D721Med (cell line): ENCODE measurements at regions not wholly inside any gene's neighbourhood (a gene's known extent, or its start where the extent isn't known, plus 50 kb on each side); places are given as distances from the start of the nearest gene placed in this dataset.

Experiments used
- DNase-seq: peaks from one replicate; pipeline ENCODE4 v3.0.0; 2011; ENCODE audit warnings: low spot score; ENCODE audit not compliant: insufficient read length
- FAIRE-seq: peaks from 2 replicates; lab custom pipeline; 2011; peaks lifted over from hg19 to GRCh38; lab: Jason Lieb, UNC
- CTCF ChIP-seq: IDR thresholded peaks from 2 replicates; pipeline ENCODE4 v1.5.1; 2012; ENCODE audit warnings: mild to moderate bottlenecking, control low read depth; ENCODE audit not compliant: insufficient read depth; ENCODE audit errors: missing control alignments

GRCh38 chr1:87180682-87181081 is 148.0 kb upstream of the LMO4 start:
- DNase-seq = no peak
- FAIRE-seq = no peak
- TF ChIP-seq CTCF = no peak

- TF ChIP-seq CTCF = no peak
- no peak for FAIRE-seq
- no peak for DNase-seq
These were observed 146.1 kb upstream of the LMO4 start for GRCh38 chr1:87182611-87183010.

- no peak for TF ChIP-seq CTCF
- DNase-seq = no peak
- no peak for FAIRE-seq
These were observed 143.6 kb upstream of the LMO4 start for GRCh38 chr1:87185077-87185476.

GRCh38 chr1:87186346-87186745 is 142.3 kb upstream of the LMO4 start:
- no peak for TF ChIP-seq CTCF
- DNase-seq = no peak
- FAIRE-seq = no peak

- DNase-seq (no peak), FAIRE-seq (no peak)
- TF ChIP-seq CTCF = no peak
These were observed 140.0 kb upstream of the LMO4 start for GRCh38 chr1:87188640-87189039.

GRCh38 chr1:87190402-87190801 is 138.3 kb upstream of the LMO4 start:
- FAIRE-seq = no peak
- no peak for DNase-seq
- no peak for TF ChIP-seq CTCF

GRCh38 chr1:87191646-87192045 is 137.0 kb upstream of the LMO4 start:
- FAIRE-seq = no peak
- no peak for TF ChIP-seq CTCF
- DNase-seq = no peak
